T follicular helper cell (primary cell): ENCODE measurements at regions not wholly inside any gene's neighbourhood (a gene's known extent, or its start where the extent isn't known, plus 50 kb on each side); places are given as distances from the start of the nearest gene placed in this dataset.
"Not testable (repeated sequence)": the region's sequence is repeated elsewhere in the genome, so short reads cannot be mapped to it uniquely, and the experiment has no call there.

ENCODE experiments used
- DNase-seq: peaks from one replicate; pipeline ENCODE4 v3.0.0-alpha.2; 2020; ENCODE audit warnings: low read depth

DNA sequence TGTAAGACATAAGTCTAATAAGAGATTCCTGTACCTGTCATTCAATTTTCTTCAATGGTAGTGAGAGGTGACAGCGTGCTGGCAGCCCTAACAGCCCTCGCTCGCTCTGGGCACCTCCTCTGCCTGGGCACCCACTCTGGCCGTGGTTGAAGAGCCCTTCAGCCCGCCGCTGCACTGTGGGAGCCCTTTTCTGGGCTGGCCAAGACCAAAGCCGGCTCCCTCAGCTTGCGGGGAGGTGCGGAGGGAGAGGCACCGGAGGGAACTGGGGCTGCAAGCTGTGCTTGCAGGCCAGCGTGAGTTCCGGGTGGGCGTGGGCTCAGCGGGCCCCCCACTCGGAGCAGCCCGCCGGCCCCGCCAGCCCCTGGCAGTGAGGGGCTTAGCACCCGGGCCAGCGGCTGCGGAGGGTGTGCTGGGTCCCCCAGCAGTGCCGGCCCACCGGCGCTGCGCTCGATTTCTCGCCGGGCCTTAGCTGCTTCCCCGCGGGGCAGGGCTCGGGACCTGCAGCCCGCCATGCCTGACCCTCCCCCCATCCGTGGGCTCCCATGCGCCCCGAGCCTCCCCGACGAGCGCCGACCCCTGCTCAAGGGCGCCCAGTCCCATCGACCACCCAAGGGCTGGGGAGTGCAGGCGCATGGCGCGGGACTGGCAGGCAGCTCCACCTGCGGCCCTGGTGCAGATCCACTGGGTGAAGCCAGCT, 816.6 kb upstream of the TENM4 start:
- not testable (repeated sequence) for DNase-seq

GRCh38 chr11:80255021-80255420, 814.2 kb upstream of the TENM4 start:
- DNase-seq = no peak

DNA sequence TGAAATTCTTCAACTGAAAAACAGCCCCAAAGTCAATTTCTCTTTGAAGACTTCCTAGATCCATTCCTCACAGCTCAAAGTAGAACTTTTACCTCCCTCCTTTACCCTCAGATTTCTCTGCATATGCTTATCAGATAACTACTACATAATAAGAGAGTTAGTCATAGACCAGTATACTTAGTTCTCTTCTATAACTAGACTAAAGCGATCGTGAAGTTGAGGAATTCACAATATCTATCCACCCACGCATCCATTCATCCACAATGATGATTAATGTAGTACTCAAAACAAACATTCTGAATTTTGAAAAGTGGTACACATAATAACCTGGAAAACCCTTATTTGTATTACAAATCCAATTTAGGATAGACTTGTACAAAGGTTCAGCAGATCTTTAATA, 800.9 kb upstream of the TENM4 start:
- no peak for DNase-seq

DNA sequence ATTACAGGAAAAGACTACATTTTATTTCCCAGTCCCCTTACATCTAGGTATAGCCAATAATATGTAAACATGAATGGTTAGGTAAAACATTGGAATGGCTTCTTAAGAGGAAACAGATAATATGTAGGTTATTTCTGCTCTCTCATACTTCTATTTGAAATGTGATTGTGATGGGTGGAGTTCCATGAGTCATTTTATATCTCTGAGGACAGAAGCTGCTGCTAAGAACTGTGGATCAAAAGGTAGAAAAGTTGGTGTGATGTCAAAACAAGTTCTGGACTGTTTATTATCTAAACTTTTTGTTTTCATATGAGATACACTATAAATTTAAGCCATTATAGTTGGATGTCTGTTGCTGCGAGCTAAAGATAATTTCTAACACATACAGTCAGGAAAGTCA, 799.4 kb upstream of the TENM4 start:
- DNase-seq = no peak

DNA sequence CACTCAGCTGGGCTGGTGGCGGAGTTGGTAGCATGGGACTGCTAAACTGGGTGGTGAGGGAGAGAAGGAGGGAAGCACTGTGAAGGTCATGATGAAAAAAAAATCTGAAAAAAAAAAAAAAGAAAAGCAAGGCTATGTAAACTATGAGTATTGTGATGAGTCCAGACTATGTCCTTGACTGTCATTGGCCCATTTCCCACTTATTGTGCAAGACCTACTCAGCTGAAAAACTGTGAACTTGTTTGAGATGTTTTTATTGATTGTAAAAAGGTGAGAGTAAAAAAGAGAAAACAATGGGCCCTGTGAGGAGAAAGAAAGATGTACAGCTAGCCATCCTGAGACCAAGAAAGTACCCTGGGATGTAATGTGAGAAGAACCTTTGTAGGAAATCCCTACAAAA, 798.4 kb upstream of the TENM4 start:
- DNase-seq = no peak

- DNase-seq = no peak
Observed at GRCh38 chr11:80227915-80228314, 787.1 kb upstream of the TENM4 start.

DNA sequence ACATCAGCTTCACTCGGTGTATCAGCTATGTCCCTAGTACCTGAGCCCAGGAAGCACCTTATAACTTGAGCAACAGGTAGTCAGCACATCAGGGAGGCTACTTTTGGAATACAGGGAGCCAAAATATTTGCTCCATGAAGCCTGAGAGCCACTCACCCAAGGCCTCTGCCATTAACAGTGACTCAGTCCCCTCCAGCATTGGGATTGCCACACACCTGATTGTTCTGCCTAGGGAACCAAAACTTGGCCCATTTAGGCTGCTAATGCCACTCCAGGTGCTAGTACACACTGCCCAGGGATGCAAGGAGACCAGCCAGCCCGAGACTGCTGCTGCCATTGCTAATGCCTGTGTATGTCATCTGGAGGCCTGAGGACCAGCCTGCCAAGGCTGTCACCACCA, 773.6 kb upstream of the TENM4 start:
- no peak for DNase-seq

- no peak for DNase-seq
Observed at GRCh38 chr11:80211673-80212072, 770.8 kb upstream of the TENM4 start.

- DNase-seq = no peak
Observed at GRCh38 chr11:80204021-80204420, 763.2 kb upstream of the TENM4 start.

DNA sequence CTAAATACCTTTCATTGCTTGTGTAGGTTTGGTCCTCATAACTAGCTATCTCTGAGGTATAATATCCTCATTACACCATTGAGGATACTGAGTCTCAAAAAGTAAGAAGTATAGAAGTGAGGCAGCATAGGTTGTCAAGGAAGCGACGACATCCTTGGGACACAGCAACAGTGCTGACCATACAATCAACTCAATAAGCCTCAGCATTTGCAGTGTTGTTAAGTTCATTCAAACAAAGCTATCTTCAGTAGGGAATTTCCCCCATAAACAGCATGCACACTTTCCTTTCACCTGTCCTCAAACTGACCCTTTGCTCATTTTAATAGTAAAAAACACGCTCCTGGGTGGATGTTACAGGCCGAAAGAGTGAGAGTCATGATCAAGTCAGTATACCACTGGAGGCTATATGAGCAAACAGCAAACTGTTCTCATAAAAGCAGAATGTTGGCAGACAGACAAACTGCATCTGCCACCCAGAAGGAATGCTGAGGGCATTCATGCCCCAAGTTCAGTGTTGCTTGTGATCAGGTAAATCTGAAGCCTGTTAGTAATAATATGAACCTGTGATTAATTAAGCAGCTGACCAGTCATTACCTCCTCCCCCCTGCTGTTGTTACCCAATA, 756.2 kb upstream of the TENM4 start:
- no peak for DNase-seq

DNA sequence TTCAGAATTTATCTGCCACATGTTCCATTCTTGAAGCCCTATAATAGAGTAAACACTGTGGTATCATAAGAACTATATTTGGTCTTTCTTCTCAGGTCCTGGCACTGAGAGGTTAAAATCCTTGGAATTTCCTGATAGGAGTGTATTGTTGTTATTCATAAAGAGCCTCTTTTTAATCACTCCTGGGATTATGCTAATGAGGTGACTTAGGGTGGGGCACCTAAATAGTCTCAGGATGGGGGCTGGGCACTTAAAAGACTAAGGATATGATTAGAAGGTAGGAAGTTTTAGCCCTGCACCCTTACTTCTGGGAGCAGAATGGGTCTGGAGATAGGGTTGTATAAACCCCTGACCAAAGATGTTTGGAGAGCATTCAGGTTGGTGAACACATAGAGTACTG, 755.2 kb upstream of the TENM4 start:
- no peak for DNase-seq

GRCh38 chr11:80194625-80195024, 753.8 kb upstream of the TENM4 start:
- DNase-seq = no peak

DNA sequence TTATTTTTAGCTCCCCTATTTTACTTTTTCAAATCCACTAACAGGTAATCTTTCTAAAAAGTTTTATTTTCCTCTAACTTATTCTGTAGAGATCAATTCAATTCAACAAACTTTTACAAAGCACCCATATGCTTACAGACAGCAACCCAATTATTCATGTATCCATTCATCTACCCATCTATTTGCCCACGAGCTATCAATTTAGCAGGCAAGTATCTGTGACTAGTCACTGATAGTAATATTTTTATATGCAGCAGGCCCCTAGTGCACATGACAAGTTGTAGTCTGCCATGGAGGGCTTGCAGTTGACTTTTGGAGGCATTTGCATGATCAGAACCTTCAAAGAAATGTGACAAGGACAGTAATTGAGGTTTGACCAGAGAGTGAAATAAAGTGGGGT, 753.2 kb upstream of the TENM4 start:
- no peak for DNase-seq

DNA sequence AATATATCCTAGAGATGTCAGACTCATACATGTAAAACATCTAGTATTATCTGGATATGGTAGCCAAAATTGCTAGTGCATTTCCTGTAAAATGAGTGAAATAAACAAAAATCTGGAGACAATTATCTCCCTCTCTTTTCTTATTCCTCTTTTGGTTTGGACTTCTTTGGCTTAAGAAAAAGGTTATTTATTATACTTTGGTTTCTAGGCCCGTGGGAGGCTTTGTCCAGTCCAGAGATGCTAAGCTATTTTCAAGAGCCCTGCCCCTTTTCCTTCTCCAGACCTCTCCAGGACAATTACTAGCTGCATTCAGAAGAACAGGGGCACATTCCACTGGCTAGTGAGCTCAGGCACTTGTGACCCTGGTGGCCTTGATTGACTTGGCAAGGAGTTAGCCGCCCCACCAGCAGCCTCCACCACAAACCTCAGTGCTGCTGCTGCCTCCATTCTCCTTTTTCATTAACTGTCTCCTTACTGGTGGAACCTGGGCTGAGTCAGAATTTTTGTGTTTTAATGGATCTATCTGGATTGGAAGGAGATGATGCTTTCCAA, 747.3 kb upstream of the TENM4 start:
- DNase-seq = no peak

DNA sequence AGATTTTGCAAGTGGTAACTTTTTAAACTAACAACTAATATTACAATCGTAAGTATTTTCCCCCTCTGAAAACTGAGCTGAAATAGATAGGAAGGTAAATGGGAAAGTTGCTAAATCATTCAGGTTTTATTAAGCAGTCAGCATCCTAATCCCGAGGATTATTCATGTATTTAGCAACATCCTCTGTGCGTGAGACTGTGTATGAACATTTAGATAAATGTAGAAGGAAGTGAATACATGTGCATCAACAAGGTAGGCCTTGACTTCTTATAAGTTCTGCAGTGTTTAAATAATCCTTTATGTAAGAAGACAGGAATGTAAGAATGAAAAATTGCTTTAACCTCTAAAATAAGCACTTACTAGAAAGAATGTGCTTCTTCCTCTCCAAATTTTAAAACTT, 745.9 kb upstream of the TENM4 start:
- DNase-seq = no peak

DNA sequence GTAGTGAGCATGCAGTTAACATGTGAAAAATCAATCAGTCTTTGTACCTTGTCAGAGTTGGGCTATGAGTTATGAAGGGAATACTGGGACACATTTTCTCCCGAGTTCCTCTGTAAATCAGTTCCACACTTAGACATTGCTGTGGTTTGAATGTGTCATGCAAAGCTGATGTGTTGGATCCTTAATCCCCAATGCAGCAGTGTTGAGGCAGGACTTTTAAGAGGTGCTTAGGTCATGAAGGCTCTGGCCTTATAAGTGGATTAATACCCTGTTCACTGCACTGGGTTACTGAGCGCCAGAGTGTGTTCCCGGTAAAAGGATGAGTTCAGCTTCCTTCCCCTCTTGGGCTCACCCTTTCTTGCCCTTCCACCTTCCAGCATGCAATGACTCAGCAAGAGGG, 742.1 kb upstream of the TENM4 start:
- no peak for DNase-seq

- no peak for DNase-seq
Observed at GRCh38 chr11:80173371-80174136, 732.7 kb upstream of the TENM4 start.

DNA sequence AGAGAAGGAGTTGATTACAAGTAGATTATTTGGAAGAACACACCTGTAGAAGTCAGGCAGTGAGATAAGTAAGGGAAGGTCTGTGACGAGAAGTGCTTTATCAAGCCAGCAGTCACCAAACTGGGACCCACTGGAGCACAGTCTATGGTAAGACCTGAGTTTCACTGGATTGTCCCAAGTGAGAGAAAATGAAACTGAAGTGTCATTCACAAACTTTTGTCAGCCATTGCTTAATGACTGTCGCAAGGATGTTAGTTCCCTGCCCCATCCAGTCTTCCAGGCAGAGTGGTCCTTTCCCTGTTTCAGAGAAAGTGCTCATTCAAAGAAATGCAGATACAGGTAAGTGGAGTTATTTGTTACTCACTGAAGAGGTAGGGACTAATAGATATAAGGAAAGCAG, 728.0 kb upstream of the TENM4 start:
- no peak for DNase-seq

DNA sequence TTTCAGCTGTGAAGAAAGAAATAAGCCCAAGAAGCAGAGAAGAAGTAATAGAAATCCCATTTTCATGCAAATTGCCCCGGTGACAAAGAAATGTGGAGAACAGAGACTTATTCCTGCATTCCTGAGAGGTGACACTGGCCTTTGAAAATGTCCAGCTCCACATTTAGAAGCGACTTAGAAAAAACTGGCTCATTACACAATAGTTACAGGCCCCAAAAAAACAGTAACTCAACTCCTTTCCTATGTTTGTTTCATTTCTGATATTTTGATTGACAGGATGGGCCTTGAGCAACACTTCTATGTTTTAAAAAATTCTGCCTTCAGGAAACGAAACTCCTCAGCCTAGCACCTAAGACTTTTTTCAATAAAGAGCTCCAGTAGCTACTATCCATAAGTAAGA, 726.9 kb upstream of the TENM4 start:
- no peak for DNase-seq

DNA sequence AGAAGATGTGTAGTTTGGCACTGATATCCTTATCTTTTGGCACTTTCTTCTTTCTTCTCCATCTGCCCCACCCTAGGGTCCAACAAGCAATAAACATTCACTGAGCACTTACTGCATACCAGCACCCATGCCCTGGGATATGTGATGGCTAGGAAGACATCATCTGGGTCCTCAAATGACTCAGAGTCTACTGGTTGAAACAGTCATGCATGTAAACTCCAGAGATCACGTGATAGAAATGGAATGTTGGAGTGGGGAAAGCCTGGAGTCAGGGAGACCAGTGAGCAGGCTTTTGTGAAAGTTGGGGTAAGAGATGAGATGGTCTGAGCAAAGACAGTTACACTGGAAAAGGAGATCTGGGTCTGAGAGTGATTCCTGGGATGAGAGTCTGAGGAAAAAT, 724.9 kb upstream of the TENM4 start:
- DNase-seq = no peak

DNA sequence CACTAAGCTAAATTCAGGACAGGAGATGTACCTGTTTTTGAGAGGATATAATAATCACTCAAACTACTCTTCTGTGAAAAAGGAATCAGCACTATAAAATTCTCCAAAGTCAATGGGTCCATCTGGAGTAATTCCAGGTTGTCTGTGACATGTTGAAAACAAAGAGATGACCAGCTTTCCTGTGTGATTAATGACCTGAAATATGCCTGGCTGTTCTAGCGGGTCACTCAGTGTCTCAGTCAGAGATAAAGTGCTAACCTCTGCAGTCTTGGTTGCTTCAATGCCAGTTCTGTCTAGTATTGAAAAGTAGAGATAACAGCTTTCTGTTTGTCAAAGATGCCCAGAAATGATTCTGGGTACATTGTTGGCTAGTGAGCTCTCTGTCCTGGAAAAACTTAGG, 722.6 kb upstream of the TENM4 start:
- DNase-seq = no peak

GRCh38 chr11:80163011-80163410, 722.2 kb upstream of the TENM4 start:
- no peak for DNase-seq

DNA sequence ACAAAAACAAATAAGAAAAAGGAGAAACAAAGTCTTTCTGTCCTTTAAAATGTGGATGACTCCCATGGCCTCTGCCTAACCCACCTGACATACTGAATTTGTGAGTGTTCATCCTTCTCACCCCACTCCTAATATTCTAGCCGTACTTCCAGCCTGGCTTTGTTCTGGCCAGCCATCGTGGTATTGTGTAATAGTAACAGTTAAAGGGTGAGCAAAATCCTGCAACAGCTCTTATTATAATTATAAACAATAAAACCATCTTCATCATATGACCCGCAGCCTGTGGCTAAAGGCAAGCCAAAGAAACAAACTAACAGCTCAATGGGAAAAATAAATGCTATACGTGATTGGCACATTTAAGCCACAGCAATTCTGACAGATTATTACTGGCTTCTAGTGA, 721.6 kb upstream of the TENM4 start:
- no peak for DNase-seq
